ENCODE measurements at regions not wholly inside any gene's neighbourhood (a gene's known extent, or its start where the extent isn't known, plus 50 kb on each side); places are given as distances from the start of the nearest gene placed in this dataset.

DNA sequence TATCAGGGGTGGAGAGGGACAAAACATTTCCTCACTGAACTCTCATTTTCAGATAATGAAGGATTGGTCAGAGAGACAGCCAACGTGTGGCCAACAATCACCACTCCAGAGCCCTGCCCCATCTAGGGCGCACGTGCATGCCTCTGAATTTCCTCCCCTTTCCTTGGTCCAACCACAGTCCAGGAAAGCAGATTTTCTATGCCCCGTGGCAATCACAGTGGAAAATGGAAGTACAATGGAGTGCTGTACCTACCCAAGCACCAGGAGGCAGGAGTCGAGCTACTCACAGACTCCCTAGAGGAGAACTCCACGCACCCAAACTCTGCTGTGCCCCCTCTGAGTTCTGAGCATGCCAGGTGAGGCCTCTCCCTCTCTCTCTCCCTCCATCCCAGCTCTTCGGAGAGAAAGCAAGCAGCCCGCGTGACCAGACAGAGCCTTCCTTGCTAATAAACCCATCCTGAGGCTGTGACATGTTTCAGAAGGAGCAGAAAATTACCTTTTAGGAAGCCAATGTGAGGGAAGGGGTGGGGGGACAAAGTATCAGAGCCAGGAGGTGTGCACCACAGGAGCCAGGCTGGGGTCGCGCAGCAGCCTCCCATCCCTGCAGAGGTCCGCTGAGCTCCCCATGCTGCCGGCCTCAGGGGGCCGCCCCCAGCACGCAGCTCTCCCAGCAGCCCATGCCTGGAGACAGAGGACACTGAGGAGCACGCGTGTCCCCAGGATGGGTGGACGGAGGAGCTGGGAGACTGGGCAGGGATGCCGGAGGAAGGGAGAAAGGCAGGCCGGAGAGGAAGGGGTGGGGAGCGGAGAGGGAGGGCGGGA is 73.4 kb downstream of the PITPNM2 start:
- ChIA-PET CTCF (interaction anchor here (0.8 to 1.4 kb wide), 2 partner anchors 8 to 34 kb away, joined by 3 to 4 read pairs; no protein-coding TSS in a partner anchor), POLR2A (no interaction called here)
- Histone ChIP-seq H3K9ac (replicated peaks; ENCODE audit: extremely low read depth, insufficient read depth, low read length) (no peak overlapping the region), H3K36me3 (ENCODE audit: control insufficient read depth in 2 of 2, extremely low read depth in 1 of 2, insufficient read depth in 2 of 2, low read length in 2 of 2) (no peaks in the 10 kb centered on the region), H3K9me1 (replicated peaks; ENCODE audit: control insufficient read depth, extremely low read depth, insufficient read depth, low read length) (no peaks in the 10 kb centered on the region), H3K4me3 (replicated peaks in 1 of 3; ENCODE audit: insufficient read depth in 1 of 3, low read depth in 1 of 3, low read length in 3 of 3) (no peak overlapping the region), H4K20me1 (replicated peaks; ENCODE audit: control insufficient read depth, extremely low read depth, insufficient read depth, low read length) (no peaks in the 10 kb centered on the region), H3K9me3 (replicated peaks; ENCODE audit: control insufficient read depth, insufficient read depth, low read length) (no peaks in the 10 kb centered on the region), H3K4me1 (ENCODE audit: control insufficient read depth, extremely low read depth, insufficient read depth, low read length) (peaks cover 9% of the 10 kb centered on the region), H3K79me2 (ENCODE audit: control insufficient read depth, insufficient read depth, low read length) (no peaks in the 10 kb centered on the region), H3K27me3 (ENCODE audit: control insufficient read depth in 2 of 2, insufficient read depth in 2 of 2, low read length in 2 of 2) (no peaks in the 10 kb centered on the region), H3K4me2 (ENCODE audit: insufficient read depth, low read length) (no peak overlapping the region), H3K27ac (ENCODE audit: insufficient read depth, low read depth, low read length) (no peak overlapping the region), H2AFZ (ENCODE audit: low read depth, low read length) (no peak overlapping the region)
- TF ChIP-seq GATA2 (IDR thresholded peaks at IDR 0.05; ENCODE audit: insufficient read depth, insufficient read length, low read depth, low read length) (no peak), EZH2 (IDR thresholded peaks at IDR 0.05; ENCODE audit: borderline replicate concordance, low read depth, low read length, severe bottlenecking) (no peak), POLR2A (IDR thresholded peaks at IDR 0.05; ENCODE audit: low read depth, low read length) (no peak), POLR2AphosphoS5 (IDR thresholded peaks at IDR 0.05; ENCODE audit: insufficient read depth, low read depth, low read length) (no peak), MYC (IDR thresholded peaks at IDR 0.05; ENCODE audit: low read depth, low read length) (no peak), JUN (IDR thresholded peaks at IDR 0.05; ENCODE audit: borderline replicate concordance, insufficient read depth, insufficient read length, low read depth) (no peak), FOS (IDR thresholded peaks at IDR 0.05; ENCODE audit: borderline replicate concordance, insufficient read depth, low read length) (no peak)
- TF ChIP-seq, protein P1, sequence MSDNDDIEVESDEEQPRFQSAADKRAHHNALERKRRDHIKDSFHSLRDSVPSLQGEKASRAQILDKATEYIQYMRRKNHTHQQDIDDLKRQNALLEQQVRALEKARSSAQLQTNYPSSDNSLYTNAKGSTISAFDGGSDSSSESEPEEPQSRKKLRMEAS (IDR thresholded peaks at IDR 0.05; ENCODE audit: insufficient read depth, insufficient read length), result no peak
- TF ChIP-seq, protein P2, sequence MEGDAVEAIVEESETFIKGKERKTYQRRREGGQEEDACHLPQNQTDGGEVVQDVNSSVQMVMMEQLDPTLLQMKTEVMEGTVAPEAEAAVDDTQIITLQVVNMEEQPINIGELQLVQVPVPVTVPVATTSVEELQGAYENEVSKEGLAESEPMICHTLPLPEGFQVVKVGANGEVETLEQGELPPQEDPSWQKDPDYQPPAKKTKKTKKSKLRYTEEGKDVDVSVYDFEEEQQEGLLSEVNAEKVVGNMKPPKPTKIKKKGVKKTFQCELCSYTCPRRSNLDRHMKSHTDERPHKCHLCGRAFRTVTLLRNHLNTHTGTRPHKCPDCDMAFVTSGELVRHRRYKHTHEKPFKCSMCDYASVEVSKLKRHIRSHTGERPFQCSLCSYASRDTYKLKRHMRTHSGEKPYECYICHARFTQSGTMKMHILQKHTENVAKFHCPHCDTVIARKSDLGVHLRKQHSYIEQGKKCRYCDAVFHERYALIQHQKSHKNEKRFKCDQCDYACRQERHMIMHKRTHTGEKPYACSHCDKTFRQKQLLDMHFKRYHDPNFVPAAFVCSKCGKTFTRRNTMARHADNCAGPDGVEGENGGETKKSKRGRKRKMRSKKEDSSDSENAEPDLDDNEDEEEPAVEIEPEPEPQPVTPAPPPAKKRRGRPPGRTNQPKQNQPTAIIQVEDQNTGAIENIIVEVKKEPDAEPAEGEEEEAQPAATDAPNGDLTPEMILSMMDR (IDR thresholded peaks at IDR 0.05; ENCODE audit: extremely low read depth in 1 of 2, insufficient read depth in 1 of 2, low read depth in 1 of 2, low read length in 2 of 2), result no peak
- no TSS peak for BruUV-seq (replicated peaks)
- intact Hi-C loops (cut with micrococcal nuclease) (no loop called here), dilution Hi-C loops (cut with MboI; ENCODE audit: extremely low pct_ligation_motif_present, low sequenced_read_pairs) (no loop called here)
- FAIRE-seq (no peak), DNase-seq (ENCODE audit: low read depth, low spot score) (no peak)

Data from endothelial cell of umbilical vein (primary cell).